ENCODE measurements at regions not wholly inside any gene's neighbourhood (a gene's known extent, or its start where the extent isn't known, plus 50 kb on each side); places are given as distances from the start of the nearest gene placed in this dataset.
A peak's percentile ranks its signal among the peaks of the same experiment; 100 is the strongest.
"Not testable (repeated sequence)": the region's sequence is repeated elsewhere in the genome, so short reads cannot be mapped to it uniquely, and the experiment has no call there.

DNA sequence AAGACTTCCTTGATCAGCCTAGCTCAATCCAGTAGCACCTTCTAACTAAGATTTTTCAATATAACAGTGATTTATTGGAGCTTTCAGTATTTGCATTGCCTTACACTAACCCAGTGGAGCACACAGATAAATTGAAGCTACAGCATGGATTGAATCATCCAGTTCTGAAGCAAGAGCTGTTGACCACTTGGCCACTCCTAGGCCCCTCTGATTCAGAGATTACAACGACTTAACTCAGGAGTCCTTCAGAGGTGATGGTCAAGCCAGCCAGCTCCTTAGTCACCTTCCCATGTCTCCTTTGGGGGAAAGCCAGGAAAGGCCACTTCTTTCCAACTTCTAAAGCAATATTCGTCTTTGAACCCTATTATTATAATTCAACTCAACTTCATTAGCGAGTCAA lies 151.8 kb downstream of the TENT5C start:
- Histone ChIP-seq H3K27ac (ENCODE audit: low read depth in 1 of 2, low read length in 2 of 2) (no peak overlapping the region), H3K4me3 (ENCODE audit: low read length in 2 of 2) (no peak overlapping the region), H3K9me3 (ENCODE audit: control insufficient read depth, low read length) (no peaks in the 10 kb centered on the region), H3K36me3 (ENCODE audit: control insufficient read depth in 1 of 2, insufficient read depth in 2 of 2, low read length in 1 of 2) (no peaks in the 10 kb centered on the region), H3K27me3 (ENCODE audit: control insufficient read depth in 1 of 2, insufficient read depth in 2 of 2, low read length in 1 of 2) (no peaks in the 10 kb centered on the region), H3K4me1 (ENCODE audit: control insufficient read depth in 1 of 2, insufficient read depth in 2 of 2, low read length in 2 of 2) (peaks cover 0 to 5% of the 10 kb centered on the region in 2 donors)
- no peak for ATAC-seq (ENCODE audit: low FRiP score)
- DNase-seq, result no peak
- WGBS, 2 donors, result 56 to 61% methylated on average over 3 of the region's 3 CpGs
- intact Hi-C loops (cut with DNase I), result loop anchor here (1.0 to 5.0 kb wide), 6 partner anchors 138 to 247 kb away; partner anchors contain the start of gene TENT5C (in 1 of the 2)

- intact Hi-C loops (cut with DNase I), result loop anchor here (1.0 to 5.0 kb wide), 6 partner anchors 137 to 248 kb away; partner anchors contain the start of gene TENT5C (in 1 of the 2)
- peak overlapping the region in 1 of 2 donors; percentile 12 for H3K4me3 ChIP-seq (ENCODE audit: low read length in 2 of 2)
Measured at GRCh38 chr1:117758444-117759316, 152.8 kb downstream of the TENT5C start.

GRCh38 chr1:117759535-117759934 lies 153.7 kb downstream of the TENT5C start:
- DNase-seq, result no peak
- no peak overlapping the region for H3K27ac ChIP-seq (ENCODE audit: low read depth in 1 of 2, low read length in 2 of 2)
- no peak overlapping the region for H3K4me3 ChIP-seq (ENCODE audit: low read length in 2 of 2)
- intact Hi-C loops (cut with DNase I), result loop anchor here (2.0 to 5.0 kb wide), 5 partner anchors 138 to 249 kb away; partner anchors contain the start of gene TENT5C (in 1 of the 2)
- ATAC-seq (ENCODE audit: low FRiP score), result no peak
- H3K4me1 ChIP-seq (ENCODE audit: control insufficient read depth in 1 of 2, insufficient read depth in 2 of 2, low read length in 2 of 2), result no peaks in the 10 kb centered on the region
- no peaks in the 10 kb centered on the region for H3K27me3 ChIP-seq (ENCODE audit: control insufficient read depth in 1 of 2, insufficient read depth in 2 of 2, low read length in 1 of 2)
- WGBS, 2 donors, result 84 to 86% methylated on average over 1 of the region's 1 CpG
- no peaks in the 10 kb centered on the region for H3K9me3 ChIP-seq (ENCODE audit: control insufficient read depth, low read length)
- H3K36me3 ChIP-seq (ENCODE audit: control insufficient read depth in 1 of 2, insufficient read depth in 2 of 2, low read length in 1 of 2), result no peaks in the 10 kb centered on the region

More at GRCh38 chr1:117758444-117759316, 152.8 kb downstream of the TENT5C start:
- no peaks in the 10 kb centered on the region for H3K9me3 ChIP-seq (ENCODE audit: control insufficient read depth, low read length)
- peaks cover 0 to under 1% of the 10 kb centered on the region in 2 donors for H3K4me1 ChIP-seq (ENCODE audit: control insufficient read depth in 1 of 2, insufficient read depth in 2 of 2, low read length in 2 of 2)
- ATAC-seq (ENCODE audit: low FRiP score) (peak; percentile 92), DNase-seq (peak; percentile 75 to 83)
- no peaks in the 10 kb centered on the region for H3K27me3 ChIP-seq (ENCODE audit: control insufficient read depth in 1 of 2, insufficient read depth in 2 of 2, low read length in 1 of 2)
- no peaks in the 10 kb centered on the region for H3K36me3 ChIP-seq (ENCODE audit: control insufficient read depth in 1 of 2, insufficient read depth in 2 of 2, low read length in 1 of 2)
- no peak overlapping the region for H3K27ac ChIP-seq (ENCODE audit: low read depth in 1 of 2, low read length in 2 of 2)
- WGBS, 2 donors, result 14% methylated on average over 26 of the region's 26 CpGs

DNA sequence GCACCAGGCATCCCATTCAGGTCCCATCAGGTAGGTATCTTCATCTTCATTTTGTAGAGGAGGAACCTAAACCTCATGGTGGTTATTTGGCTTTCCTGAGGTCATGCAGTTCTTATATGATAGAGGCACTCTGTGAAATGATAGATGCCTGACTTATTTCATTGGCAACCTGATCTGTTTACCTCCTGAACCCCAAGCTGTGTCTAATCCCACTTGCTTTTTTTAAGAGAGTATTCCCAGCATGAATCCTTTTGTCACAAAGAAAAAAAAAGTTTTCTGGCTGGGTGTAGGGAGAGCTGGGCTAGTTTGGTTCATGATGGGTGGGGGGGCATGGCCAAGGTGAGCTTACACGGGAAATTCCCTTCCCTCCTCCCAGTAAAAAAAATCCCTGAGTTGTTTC lies 154.2 kb downstream of the TENT5C start:
- Histone ChIP-seq H3K4me3 (ENCODE audit: low read length in 2 of 2) (no peak overlapping the region), H3K4me1 (ENCODE audit: control insufficient read depth in 1 of 2, insufficient read depth in 2 of 2, low read length in 2 of 2) (no peaks in the 10 kb centered on the region), H3K36me3 (ENCODE audit: control insufficient read depth in 1 of 2, insufficient read depth in 2 of 2, low read length in 1 of 2) (no peaks in the 10 kb centered on the region), H3K27ac (ENCODE audit: low read depth in 1 of 2, low read length in 2 of 2) (no peak overlapping the region), H3K9me3 (ENCODE audit: control insufficient read depth, low read length) (no peaks in the 10 kb centered on the region), H3K27me3 (ENCODE audit: control insufficient read depth in 1 of 2, insufficient read depth in 2 of 2, low read length in 1 of 2) (no peaks in the 10 kb centered on the region)
- DNase-seq (no peak), ATAC-seq (ENCODE audit: low FRiP score) (no peak)
- intact Hi-C loops (cut with DNase I), result no loop called here
- WGBS, 2 donors, result 58 to 74% methylated on average over 1 of the region's 1 CpG

DNA sequence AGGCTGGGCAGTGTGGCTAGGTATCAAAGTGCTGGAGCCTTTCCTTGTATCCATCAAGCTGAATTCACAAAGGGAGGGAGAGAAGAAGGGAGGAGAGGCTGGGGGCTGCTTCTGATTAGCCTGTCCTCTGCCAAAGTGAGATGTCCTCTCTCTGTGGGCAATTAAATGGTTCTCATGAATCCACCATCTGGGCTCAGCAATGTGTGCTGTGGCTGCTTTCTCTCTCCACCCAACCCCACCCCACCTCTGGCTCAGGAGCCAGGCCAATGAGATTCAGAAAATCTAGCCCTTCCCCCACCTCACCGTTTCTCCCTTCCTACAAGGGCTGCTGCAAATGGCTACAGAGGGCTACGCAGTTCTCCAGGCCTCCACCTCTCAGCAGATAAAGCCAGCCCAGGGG lies 154.6 kb downstream of the TENT5C start:
- Histone ChIP-seq H3K4me3 (ENCODE audit: low read length in 2 of 2) (no peak overlapping the region), H3K27ac (ENCODE audit: low read depth in 1 of 2, low read length in 2 of 2) (no peak overlapping the region), H3K27me3 (ENCODE audit: control insufficient read depth in 1 of 2, insufficient read depth in 2 of 2, low read length in 1 of 2) (no peaks in the 10 kb centered on the region), H3K36me3 (ENCODE audit: control insufficient read depth in 1 of 2, insufficient read depth in 2 of 2, low read length in 1 of 2) (no peaks in the 10 kb centered on the region), H3K4me1 (ENCODE audit: control insufficient read depth in 1 of 2, insufficient read depth in 2 of 2, low read length in 2 of 2) (no peaks in the 10 kb centered on the region), H3K9me3 (ENCODE audit: control insufficient read depth, low read length) (no peaks in the 10 kb centered on the region)
- no peak for DNase-seq
- WGBS, 2 donors, result 61 to 70% methylated on average over 2 of the region's 2 CpGs
- intact Hi-C loops (cut with DNase I), result no loop called here
- no peak for ATAC-seq (ENCODE audit: low FRiP score)

DNA sequence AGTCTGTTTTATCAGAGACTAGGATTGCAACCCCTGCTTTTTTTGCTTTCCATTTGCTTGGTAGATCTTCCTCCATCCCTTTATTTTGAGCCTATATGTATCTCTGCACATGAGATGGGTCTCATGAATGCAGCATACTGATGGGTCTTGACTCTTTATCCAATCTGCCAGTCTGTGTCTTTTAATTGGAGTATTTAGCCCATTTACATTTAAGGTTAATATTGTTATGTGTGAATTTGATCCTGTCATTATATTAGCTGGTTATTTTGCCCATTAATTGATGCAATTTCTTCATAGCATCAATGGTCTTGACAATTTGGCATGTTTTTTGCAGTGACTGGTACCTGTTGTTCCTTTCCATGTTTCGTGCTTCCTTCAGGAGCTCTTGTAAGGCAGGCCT lies 161.7 kb downstream of the GDAP2 start:
- intact Hi-C loops (cut with DNase I); DNase-seq: not testable (repeated sequence)
- WGBS, 2 donors, result 78 to 88% methylated on average over 1 of the region's 1 CpG

GRCh38 chr1:117770981-117771531 lies 158.4 kb downstream of the GDAP2 start:
- intact Hi-C loops (cut with DNase I), result no loop called here
- ATAC-seq (ENCODE audit: low FRiP score), result no peak
- Histone ChIP-seq H3K9me3 (ENCODE audit: control insufficient read depth, low read length) (no peaks in the 10 kb centered on the region), H3K4me3 (ENCODE audit: low read length in 2 of 2) (no peak overlapping the region), H3K4me1 (ENCODE audit: control insufficient read depth in 1 of 2, insufficient read depth in 2 of 2, low read length in 2 of 2) (no peaks in the 10 kb centered on the region), H3K27ac (ENCODE audit: low read depth in 1 of 2, low read length in 2 of 2) (no peak overlapping the region), H3K36me3 (ENCODE audit: control insufficient read depth in 1 of 2, insufficient read depth in 2 of 2, low read length in 1 of 2) (no peaks in the 10 kb centered on the region), H3K27me3 (ENCODE audit: control insufficient read depth in 1 of 2, insufficient read depth in 2 of 2, low read length in 1 of 2) (no peaks in the 10 kb centered on the region)
- WGBS, 2 donors, result 47 to 58% methylated on average over 1 of the region's 1 CpG
- no peak for DNase-seq

More for the DNA sequence above, 161.7 kb downstream of the GDAP2 start:
- H3K4me1 ChIP-seq (ENCODE audit: control insufficient read depth in 1 of 2, insufficient read depth in 2 of 2, low read length in 2 of 2); ATAC-seq (ENCODE audit: low FRiP score); H3K27me3 ChIP-seq (ENCODE audit: control insufficient read depth in 1 of 2, insufficient read depth in 2 of 2, low read length in 1 of 2); H3K27ac ChIP-seq (ENCODE audit: low read depth in 1 of 2, low read length in 2 of 2); H3K36me3 ChIP-seq (ENCODE audit: control insufficient read depth in 1 of 2, insufficient read depth in 2 of 2, low read length in 1 of 2); H3K9me3 ChIP-seq (ENCODE audit: control insufficient read depth, low read length); H3K4me3 ChIP-seq (ENCODE audit: low read length in 2 of 2): not testable (repeated sequence)

DNA sequence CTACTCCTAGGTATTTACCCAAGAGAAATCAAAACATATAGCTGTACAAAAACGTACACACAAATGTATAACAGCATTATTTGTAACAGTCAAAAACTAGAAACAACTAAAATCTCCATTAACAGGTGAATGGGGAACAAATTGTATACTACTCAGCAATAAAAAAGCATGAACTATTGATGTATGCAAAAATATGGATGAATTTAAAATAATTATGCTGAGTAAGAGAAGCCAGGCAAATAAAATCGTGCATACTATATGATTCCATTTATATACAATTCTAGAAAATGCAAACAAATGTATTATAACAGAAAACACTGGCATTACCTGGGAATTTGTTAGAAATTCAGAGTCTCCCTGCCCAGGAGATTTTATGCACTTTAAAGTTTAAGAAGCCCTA lies 150.1 kb downstream of the GDAP2 start:
- H3K27me3 ChIP-seq (ENCODE audit: control insufficient read depth in 1 of 2, insufficient read depth in 2 of 2, low read length in 1 of 2), result no peaks in the 10 kb centered on the region
- no peak overlapping the region for H3K4me3 ChIP-seq (ENCODE audit: low read length in 2 of 2)
- ATAC-seq (ENCODE audit: low FRiP score), result no peak
- H3K27ac ChIP-seq (ENCODE audit: low read depth in 1 of 2, low read length in 2 of 2), result no peak overlapping the region
- H3K9me3 ChIP-seq (ENCODE audit: control insufficient read depth, low read length), result no peaks in the 10 kb centered on the region
- H3K36me3 ChIP-seq (ENCODE audit: control insufficient read depth in 1 of 2, insufficient read depth in 2 of 2, low read length in 1 of 2), result no peaks in the 10 kb centered on the region
- H3K4me1 ChIP-seq (ENCODE audit: control insufficient read depth in 1 of 2, insufficient read depth in 2 of 2, low read length in 2 of 2), result no peaks in the 10 kb centered on the region
- intact Hi-C loops (cut with DNase I), result no loop called here
- DNase-seq, result no peak
- 84 to 87% methylated on average over 2 of the region's 2 CpGs for WGBS, 2 donors

All from aorta (tissue), 5 donors.